GM18499 (cell line): ENCODE measurements at regions not wholly inside any gene's neighbourhood (a gene's known extent, or its start where the extent isn't known, plus 50 kb on each side); places are given as distances from the start of the nearest gene placed in this dataset.
A peak's percentile ranks its signal among the peaks of the same experiment; 100 is the strongest.

ENCODE experiments used
- ATAC-seq: cut with Tn5 transposase; IDR thresholded peaks from one replicate; pipeline ENCODE4 v1.9.1; 2021; ENCODE audit warnings: moderate number of reproducible peaks; ENCODE audit not compliant: insufficient read depth, unreplicated experiment

DNA sequence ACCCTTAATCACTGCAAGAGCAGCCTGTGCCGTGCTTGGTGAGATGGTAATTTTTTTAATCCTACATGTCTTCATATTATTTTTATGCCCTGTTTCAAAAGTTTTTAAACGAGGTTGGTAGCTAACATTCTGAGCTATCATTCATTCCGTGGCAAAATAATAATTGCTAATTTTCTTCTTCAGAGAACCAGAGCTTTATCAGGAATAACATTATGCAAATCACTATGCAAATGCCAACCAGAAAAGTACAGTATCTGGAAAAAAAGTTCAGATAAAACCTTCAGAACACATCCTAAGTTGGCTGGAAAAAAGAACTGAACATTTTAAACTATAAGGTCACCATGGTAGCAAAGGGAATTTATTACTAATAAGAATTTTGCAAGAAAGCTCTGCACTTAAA lies 165.1 kb upstream of the NABP1 start:
- no peak for ATAC-seq

DNA sequence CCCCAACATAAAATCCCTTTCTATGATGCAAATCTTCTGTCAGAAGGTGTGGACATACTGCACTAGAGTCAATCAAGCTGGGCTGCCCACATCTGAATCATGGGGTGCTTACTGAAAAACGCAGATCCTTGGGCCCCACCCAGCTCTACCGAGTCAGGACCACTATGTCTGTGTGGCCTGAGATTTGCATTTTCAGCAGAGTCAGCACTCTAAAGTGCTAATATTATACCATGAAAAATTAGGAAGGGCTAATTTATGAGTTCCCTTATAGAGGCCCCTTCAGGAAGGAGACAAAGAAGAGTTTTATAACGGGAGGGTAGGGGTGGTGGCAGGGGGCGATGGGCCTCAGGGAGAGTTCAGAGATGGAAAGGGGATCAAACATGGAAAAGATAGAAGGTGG lies 163.3 kb upstream of the NABP1 start:
- ATAC-seq: no peak

DNA sequence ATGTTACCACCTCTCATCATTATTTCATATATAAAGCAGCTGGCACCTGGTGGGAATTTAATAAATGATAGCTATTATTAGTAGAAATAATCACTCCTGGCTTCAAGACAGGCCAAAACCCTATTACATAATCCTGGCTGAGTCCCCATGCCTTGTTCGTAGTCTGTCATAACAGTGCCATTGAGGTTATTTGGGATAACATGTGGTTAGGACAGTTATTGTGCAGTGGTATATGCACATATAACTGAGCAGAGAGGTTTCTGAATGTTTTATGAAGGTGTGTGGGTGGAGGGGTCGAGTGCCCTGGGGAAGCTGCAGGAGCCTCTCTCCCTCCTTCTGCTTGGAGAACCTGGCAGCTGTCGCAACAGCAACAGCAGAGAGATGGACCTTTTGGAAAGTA lies 162.4 kb upstream of the NABP1 start:
- ATAC-seq: no peak

DNA sequence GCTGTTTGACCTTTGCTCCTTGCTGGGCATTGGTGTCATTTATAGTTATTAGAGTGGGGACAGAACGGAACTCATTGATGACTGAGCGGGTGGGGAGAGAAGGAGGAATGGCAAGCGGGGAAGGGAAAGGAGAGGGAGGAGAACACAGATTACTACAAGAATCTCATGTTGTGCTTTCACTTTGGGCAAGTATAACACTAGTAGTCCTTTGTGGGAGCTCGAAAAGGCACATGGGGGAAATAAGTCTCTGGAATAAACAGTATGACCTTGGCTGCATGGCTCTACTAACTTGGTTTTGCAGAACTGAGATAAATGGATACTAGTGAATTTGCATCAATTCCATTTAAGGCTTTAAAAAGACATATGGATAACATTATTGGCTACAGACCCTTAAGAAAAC lies 161.7 kb upstream of the NABP1 start:
- no peak for ATAC-seq

DNA sequence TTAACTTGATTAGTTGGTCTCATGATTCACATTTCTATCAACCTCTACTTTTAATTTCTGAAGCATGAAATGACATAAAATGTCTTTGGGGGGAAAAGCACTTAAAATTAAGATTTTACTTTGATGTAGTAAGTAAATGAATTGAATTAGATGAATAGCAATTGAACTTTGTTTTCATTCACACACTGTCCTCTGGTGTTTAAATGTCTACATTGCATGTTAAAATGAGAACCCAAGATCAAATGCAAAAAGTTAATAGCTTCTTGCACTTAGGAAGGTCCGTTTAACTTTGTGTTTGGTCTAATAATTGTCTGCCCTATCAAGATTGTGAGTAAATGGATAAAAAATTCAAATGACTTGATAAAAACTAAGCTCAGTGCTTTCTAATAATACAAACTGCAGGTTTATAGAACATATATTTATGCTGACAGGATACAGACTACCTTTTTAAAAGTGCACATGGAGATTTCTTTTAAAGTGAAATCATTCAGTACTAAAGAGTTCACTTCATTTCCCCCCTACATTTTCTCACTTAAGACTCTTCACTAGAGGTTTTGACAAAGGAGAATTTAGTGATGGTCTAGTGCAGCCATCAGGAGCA lies 156.2 kb upstream of the NABP1 start:
- ATAC-seq: no peak

DNA sequence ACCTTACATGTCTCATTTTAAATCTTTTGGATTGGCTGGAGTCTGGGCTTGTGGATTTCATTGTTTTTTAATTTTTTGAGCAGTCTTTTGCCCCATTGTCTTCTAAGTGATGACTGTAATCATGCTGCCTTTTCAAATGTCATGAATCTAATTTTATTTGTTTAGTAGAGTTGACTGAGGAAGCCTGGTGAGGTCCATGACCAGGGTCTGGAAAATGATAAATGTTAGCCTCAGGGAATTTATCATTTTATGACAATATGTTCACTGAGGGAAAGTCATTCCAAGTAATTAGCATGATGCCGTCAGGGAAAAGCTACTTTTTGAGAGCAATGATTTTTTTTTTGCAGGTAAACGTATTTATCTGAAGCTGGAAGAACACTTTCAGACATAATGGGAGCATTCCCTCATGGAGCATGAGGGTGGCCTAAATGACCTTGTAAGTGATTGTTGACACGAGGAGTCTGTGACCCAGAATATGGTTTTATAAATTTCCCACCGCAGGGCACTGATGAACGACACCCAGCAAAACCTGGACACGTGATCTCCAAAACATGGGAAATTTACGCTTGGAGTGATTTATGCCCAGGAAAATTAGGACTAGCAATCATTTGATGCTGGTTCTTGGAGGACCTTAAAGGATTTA lies 155.3 kb upstream of the NABP1 start:
- no peak for ATAC-seq

DNA sequence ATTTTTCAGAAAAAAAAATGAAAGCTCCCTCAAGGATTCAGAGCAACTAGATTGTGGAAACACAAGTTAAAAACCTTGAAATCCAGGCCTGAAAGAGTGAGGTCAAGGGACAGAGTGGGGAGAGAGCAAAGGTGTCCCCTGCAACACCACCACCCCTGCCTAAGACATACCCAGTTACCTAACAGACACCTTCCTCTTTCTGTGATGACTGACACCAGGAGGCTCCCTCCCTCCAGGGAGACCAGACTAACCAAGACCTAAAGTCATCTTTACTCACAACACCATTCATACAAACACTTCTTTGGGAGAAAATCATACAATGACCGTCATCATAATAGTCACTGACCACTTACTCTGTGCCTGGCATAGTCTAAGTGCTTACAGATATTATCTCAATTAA lies 151.8 kb upstream of the NABP1 start:
- ATAC-seq: no peak

DNA sequence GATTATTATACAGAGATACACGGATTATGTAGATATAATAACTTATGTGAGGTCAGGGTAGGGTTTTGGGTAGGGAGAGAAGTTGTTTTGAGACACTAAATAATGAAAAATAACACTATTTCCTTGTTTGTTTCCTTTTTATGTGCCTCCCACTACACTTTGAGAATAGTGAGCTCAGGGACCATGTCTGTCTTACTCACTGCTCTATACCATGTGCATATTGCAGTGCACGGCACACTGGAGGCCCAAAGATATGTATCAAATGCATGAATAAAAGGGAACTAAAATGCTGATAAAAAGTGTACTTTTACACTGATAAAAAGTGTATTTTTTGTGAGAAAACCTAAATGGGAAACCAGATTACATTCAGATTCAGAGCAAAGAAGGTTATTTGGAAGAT lies 151.4 kb upstream of the NABP1 start:
- no peak for ATAC-seq

DNA sequence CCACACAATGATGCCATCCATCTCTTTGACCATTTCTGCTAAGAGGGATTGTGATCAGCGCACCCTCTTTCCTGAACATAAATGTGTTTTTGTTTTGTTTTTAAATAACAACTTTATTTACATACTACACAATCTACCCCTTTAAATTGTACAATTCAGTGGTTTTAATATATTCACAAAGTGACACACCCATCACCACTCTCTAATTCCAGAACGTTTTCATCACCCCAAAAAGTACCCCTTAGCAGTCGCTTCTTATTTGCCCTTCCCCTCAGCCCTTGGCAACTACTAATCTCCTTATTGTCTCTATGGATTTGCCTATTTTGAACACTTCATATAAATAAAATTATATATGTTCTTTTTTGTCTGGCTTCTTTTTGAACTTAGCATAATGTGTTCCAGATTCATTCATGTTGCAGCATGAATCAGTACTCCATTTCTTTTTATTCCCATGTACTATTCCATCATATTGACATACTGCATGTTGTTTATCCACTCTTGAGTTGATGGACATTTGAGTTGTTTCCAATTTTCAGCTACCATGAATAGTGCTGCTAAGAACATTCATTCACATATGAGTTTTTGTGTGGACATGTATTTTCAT lies 150.9 kb upstream of the NABP1 start:
- no peak for ATAC-seq

DNA sequence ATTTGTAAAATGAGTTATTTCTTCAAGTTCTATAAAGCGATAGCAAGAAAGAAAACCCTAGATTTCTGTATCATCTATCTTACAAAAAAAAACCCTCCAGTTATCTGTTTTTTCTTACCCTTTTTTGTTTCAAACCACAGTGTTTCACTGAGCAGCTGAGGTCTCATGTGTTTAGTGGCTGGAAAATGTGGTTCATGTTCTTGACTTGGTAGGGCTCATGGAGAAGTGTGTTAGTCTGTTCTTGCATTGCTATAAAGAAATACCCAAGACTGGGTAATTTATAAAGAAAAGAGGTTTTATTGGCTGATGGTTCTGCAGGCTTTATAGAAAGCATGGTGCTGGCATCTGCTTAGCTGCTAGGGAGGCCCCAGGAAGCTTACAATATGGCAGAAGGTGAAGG lies 147.3 kb upstream of the NABP1 start:
- ATAC-seq: no peak

DNA sequence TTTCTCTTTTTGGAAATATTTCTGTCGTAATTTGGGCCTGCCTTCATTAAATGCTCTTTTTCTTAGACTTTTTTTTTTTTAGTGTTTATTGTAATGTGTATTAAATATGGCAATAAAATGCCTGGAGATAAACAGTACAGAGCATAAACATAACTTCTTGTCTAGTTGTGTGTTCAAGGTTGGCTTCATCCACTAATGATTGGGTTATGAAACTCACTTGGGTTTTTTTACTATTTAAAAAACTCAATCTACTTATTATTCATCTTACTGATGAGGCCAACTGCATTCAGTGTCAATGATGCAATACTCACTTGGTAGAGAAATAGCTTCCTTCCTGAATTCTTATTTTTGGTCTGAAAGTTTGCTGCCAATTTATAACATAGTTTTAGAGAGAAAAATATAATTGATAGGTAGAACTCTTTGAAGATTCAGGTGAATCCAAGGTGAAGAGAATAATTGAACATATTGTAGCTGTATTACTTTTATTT lies 144.2 kb upstream of the NABP1 start:
- no peak for ATAC-seq

DNA sequence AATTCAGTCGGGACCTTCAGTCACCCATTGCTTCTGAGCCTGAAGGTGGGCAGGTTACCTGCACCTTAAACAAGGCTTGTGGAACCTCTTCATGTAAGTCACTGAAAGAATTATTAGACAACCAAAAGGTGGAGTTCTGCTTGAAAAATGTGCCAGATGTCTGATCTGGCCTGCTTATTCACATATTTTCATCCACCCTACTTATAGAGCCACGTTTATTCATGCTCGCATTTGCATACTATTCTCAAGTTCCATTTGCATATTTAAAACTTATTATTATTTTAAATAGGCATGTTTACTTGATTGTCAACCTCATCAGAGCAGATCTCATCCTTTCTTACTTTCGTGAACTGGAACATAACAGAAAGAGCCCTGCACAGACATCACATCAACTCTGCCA lies 140.0 kb upstream of the NABP1 start:
- no peak for ATAC-seq

DNA sequence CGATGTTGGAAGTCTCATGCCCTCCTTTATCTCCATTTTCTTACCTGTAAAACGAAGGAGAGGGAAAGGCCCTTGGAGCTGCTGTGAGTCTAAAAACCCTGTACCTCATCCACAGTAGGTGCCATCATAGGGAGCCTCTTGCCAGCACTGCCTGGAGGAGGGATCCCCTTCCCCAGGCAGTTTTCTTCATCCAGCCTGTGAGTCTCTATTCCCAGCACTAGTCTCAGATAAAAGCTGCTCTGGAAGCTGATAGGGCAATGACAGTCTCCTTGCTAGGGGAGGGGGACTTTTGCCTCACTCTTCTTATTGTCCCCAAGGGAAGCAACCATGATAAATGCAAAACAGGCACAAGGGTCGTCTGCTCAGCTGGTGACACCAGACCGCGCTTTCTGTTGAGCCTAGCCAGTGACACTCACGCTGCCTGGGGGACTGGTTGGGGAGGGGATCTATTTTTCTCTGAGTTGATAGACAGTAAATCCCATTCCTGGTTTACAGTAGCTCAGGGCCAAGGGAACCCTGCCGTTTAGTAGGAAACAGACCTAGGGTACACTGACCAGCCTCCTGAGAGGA lies 139.5 kb upstream of the NABP1 start:
- ATAC-seq: no peak

DNA sequence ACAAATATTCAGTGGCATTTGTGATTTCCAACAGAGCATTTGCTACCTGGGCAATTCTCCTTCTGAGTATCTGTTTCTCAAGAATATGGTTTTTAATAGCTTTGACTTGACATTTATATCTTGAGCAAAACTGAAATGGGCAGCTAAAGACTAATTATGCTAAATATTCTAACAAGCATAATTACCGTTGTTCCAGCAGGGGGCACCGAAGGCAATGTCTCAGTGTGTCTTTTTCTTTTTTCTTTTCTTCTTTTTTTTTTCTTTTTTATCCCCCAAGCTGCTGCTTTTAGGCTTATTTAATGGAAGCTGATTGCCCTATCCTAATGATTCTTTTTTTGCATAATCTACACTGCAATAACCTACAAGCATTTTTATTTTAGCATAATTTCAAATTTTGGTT lies 138.9 kb upstream of the NABP1 start:
- no peak for ATAC-seq

DNA sequence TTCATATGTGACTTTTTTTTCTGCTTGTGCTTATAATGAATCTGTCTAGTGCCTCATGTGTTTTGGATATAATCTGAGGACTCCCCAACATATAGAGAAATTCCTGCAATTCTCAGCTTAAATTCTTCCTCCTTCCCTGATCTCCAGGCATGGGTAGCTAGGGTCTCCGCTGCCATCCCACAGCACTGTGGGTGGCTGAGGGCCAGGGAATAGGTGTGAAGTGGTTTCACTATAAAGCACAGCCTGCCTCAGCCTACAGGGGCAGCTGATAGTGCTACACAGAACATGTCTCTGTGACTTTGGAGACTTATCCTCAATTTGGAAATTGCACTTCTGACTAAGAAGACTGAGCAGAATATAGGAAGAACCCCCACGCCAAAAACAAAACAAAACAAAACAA lies 137.3 kb upstream of the NABP1 start:
- ATAC-seq: no peak

DNA sequence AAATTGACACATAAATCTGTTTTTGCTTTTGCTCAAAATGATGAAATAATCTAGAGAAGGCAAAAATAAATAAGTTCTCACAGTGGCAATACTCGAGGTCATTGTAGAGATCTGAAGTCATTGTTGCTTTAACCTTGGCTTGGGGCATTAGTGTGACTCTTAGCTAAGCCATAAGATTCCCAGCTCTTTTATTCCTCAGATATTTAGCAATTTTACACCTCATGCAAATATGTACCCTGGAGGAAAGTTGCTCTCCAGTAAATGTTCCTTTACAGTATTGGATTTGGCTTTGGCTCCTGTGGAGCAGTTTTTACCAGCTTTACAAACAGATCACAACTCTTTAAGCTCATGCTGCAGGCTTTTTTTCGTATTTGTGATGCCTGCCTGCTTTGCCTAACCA lies 134.2 kb upstream of the NABP1 start:
- no peak for ATAC-seq

DNA sequence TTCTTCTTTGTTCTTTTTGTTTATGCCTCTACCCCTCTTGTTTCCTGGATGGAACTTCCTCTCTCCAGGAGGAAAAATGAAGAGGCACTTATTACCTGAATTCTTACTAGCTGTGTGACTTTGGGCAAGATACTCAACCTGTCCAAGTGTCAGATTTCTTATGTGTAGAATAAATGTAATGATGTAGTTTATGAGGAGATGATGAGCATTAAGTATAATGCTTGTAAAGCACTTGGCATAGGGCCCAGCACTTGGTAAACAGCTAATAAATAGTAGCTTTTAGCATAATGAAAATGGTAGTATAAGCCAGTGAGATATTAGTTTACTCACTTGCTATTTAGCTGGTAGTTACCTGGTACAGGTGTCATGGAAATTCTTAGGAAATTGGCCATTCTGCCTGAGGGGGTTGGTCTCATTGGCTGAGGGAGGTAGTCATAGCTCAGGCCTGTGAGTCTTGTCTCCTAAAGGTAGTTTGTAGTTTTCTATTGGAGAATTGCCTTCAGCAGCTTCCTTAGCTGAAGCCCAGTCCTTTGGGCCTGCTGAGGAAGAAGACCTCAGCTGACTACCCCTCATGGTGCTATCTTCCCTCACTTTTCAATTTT lies 133.4 kb upstream of the NABP1 start:
- no peak for ATAC-seq

DNA sequence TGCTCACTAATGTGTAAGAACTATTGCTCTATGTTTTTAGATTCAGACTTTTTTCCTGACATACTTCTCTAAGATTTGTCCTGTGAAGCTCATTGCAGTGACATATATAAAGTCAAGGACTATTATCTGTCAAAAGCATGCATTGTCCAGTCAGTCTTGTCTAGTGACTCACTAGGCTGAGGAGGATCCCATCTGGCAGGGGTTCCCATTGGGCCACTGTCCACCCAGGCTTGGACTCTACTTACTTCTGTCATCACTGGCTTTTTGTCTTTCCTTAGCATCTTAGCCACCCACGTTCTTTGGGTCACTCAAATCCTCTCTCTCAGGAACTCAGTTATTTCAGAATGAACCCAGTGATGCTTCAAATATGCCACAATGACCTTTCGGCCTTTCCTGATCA lies 132.6 kb upstream of the NABP1 start:
- ATAC-seq: no peak

DNA sequence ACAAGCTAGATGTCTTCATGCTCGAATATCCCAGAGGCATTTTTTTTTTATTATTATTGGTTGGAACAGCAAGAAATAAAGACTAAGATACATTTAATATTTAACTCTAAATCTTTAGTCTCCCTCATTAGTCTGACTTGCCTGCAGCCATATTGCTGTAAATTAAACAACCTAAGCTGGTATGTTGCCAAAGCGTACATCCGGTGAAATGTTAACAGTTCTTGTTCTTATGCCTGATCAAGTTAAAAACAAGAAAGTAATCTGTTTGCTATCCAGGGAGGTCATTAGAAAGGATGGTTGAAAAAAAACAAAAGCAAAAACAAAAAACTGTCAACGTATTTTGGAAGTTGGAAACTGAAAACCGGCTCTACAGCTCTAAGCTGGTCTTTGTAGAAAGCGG lies 125.9 kb upstream of the NABP1 start:
- no peak for ATAC-seq

DNA sequence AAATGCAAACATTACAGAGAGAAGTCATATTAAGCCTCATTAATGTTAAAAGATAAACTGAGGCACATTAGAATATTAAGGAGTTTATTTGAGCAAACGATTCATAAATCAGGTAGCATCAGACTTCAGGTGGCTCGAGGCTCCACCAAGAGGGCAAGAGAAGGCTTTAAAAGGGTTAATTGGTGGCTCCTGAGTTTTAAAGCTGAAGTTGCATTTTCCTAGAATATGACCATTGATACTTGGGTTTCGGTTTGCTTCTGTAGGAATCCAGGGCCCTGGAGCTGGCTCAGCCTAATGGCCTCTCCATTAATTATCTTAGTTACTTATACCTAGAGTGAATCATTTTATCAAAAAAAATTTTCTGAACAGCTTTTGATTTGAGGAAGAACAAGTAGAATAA lies 123.7 kb upstream of the NABP1 start:
- ATAC-seq: no peak

DNA sequence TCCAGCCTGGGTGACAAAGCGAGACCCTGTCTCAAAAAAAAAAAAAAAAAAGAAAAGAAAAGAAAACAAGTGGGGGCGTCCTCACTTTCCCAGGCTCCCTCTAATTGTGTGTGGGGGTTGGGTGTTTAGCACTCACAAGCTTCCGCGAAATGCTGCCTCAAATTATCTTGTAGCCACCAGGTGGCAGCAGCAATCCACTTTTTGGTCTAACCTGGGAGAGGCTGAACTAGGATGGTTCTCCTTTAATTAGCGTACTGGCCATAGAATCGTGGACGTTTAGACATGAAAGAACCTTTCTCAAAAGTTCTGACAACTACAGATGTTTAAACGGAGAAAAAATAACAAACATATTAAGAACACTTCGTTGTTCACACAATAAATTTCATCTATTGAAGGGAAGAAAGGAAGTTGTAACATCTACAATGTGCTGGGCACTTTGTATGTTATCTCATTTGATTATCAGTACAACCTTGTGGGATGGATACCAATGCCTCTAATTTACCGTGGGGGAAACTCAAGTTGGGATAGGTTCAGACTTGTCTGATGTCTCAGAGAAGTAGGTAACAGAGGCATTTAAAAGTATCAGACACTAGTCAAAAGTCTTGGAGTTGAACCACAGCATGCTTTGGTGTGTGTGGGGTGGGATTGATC lies 122.7 kb upstream of the NABP1 start:
- ATAC-seq: peak; percentile 84
